Endothelial cell of umbilical vein (primary cell): ENCODE measurements at regions not wholly inside any gene's neighbourhood (a gene's known extent, or its start where the extent isn't known, plus 50 kb on each side); places are given as distances from the start of the nearest gene placed in this dataset.

Experiments used
- BruUV-seq: library from RNA; stranded (reverse); fragments of 400-500 nt; replicated peaks from 2 replicates; lab custom pipeline; 2021; lab: Mats Ljungman, UMichigan
- CTCF ChIA-PET: fragments of 300-600, 350-600 bp; sonication (Branson Sonifier 250); formaldehyde crosslinking; loops from one replicate; lab custom pipeline; 2021; ENCODE audit warnings: antibody characterized with exemption, inconsistent platforms; lab: Charles Lee
- POLR2A ChIA-PET: fragments of 300-600, 350-600 bp; sonication (Branson Sonifier 250); formaldehyde crosslinking; loops from one replicate; lab custom pipeline; 2021; ENCODE audit warnings: antibody characterized with exemption, inconsistent platforms; lab: Charles Lee
- DNase-seq: peaks from one replicate; pipeline ENCODE4 v3.0.0-alpha.2; 2011; ENCODE audit warnings: low read depth, low spot score
- FAIRE-seq: peaks from 2 replicates; lab custom pipeline; 2011; peaks lifted over from hg19 to GRCh38; lab: Jason Lieb, UNC
- H2AFZ ChIP-seq: 2 replicates; pipeline ENCODE4 v1.6.0; 2012; ENCODE audit warnings: low read depth, low read length, control low read depth, inconsistent platforms
- H3K27ac ChIP-seq: 2 replicates; pipeline ENCODE4 v1.5.1; 2011; ENCODE audit warnings: low read depth, mild to moderate bottlenecking, control low read depth, low read length, moderate library complexity; ENCODE audit not compliant: insufficient read depth
- H3K27me3 ChIP-seq, 2 experiments: 2 replicates each; pipeline versions ENCODE4 v1.6.0 to v1.6.1; 2011; ENCODE audit warnings: low read length in 2 of 2, mixed read lengths in 1 of 2; ENCODE audit not compliant: control insufficient read depth in 2 of 2, insufficient read depth in 2 of 2
- H3K36me3 ChIP-seq, 2 experiments: 2 replicates in 1 of 2; 3 replicates in 1 of 2; pipeline ENCODE4 v1.5.1; 2011; ENCODE audit warnings: low read length in 2 of 2, mild to moderate bottlenecking in 1 of 2, moderate library complexity in 1 of 2; ENCODE audit not compliant: control insufficient read depth in 2 of 2, insufficient read depth in 2 of 2; ENCODE audit errors: extremely low read depth in 1 of 2
- H3K4me1 ChIP-seq: 3 replicates; pipeline ENCODE4 v1.5.1; 2011; ENCODE audit warnings: mild to moderate bottlenecking, low read length; ENCODE audit not compliant: control insufficient read depth, insufficient read depth; ENCODE audit errors: extremely low read depth
- H3K4me2 ChIP-seq: 2 replicates; pipeline ENCODE4 v1.6.1; 2011; ENCODE audit warnings: low read length, control low read depth, mixed read lengths; ENCODE audit not compliant: insufficient read depth
- H3K4me3 ChIP-seq, 3 experiments: fragments of 200-600 bp in 1 of 3; sonication (generic), shearing (Covaris generic) in 1 of 3; replicated peaks in 1 of 3; 2 replicates each; pipeline ENCODE4 v1.5.1; 2011 to 2016; ENCODE audit warnings: control low read depth in 3 of 3, low read length in 3 of 3, mild to moderate bottlenecking in 2 of 3, inconsistent platforms in 1 of 3, low read depth in 1 of 3, moderate library complexity in 1 of 3; ENCODE audit not compliant: insufficient read depth in 1 of 3
- H3K79me2 ChIP-seq: 2 replicates; pipeline ENCODE4 v1.6.0; 2012; ENCODE audit warnings: low read length, inconsistent platforms; ENCODE audit not compliant: control insufficient read depth, insufficient read depth
- H3K9ac ChIP-seq: replicated peaks from 2 replicates; pipeline ENCODE3; 2011; ENCODE audit warnings: low read length, control low read depth; ENCODE audit not compliant: insufficient read depth; ENCODE audit errors: extremely low read depth
- H3K9me1 ChIP-seq: replicated peaks from 3 replicates; pipeline ENCODE4 v1.6.0; 2011; ENCODE audit warnings: mild to moderate bottlenecking, low read length; ENCODE audit not compliant: control insufficient read depth, insufficient read depth; ENCODE audit errors: extremely low read depth
- H3K9me3 ChIP-seq: replicated peaks from 2 replicates; pipeline ENCODE4 v1.5.1; 2012; ENCODE audit warnings: low read length, inconsistent platforms; ENCODE audit not compliant: control insufficient read depth, insufficient read depth
- H4K20me1 ChIP-seq: replicated peaks from 2 replicates; pipeline ENCODE3; 2011; ENCODE audit warnings: mild to moderate bottlenecking, low read length; ENCODE audit not compliant: control insufficient read depth, insufficient read depth; ENCODE audit errors: extremely low read depth
- CTCF ChIP-seq, 2 donors: IDR thresholded peaks; 1 replicate in 1 of 2; 2 replicates in 1 of 2; pipeline ENCODE4 v1.5.1; 2011; ENCODE audit warnings: low read length in 2 of 2, mild to moderate bottlenecking in 2 of 2, moderate library complexity in 2 of 2, control low read depth in 1 of 2, inconsistent platforms in 1 of 2, low read depth in 1 of 2; ENCODE audit not compliant: insufficient read depth in 1 of 2; ENCODE audit errors: extremely low read depth in 1 of 2
- EZH2 ChIP-seq: IDR thresholded peaks from 2 replicates; pipeline ENCODE4 v1.6.1; 2012; ENCODE audit warnings: borderline replicate concordance, low read depth, mild to moderate bottlenecking, moderate library complexity, low read length, inconsistent platforms; ENCODE audit not compliant: severe bottlenecking
- FOS ChIP-seq: IDR thresholded peaks from 2 replicates; pipeline ENCODE4 v1.6.1; 2011; ENCODE audit warnings: mild to moderate bottlenecking, low read length, moderate library complexity, borderline replicate concordance; ENCODE audit not compliant: insufficient read depth
- GATA2 ChIP-seq: IDR thresholded peaks from 2 replicates; pipeline ENCODE4 v1.7.0; 2011; ENCODE audit warnings: low read depth, mild to moderate bottlenecking, moderate library complexity, mixed read lengths, low read length; ENCODE audit not compliant: insufficient read length, insufficient read depth
- JUN ChIP-seq: IDR thresholded peaks from 2 replicates; pipeline ENCODE4 v1.6.1; 2011; ENCODE audit warnings: borderline replicate concordance, low read depth; ENCODE audit not compliant: insufficient read length, insufficient read depth
- MAX ChIP-seq: IDR thresholded peaks from 2 replicates; pipeline ENCODE4 v1.6.1; 2011; ENCODE audit not compliant: insufficient read depth, insufficient read length
- MYC ChIP-seq: IDR thresholded peaks from one replicate; pipeline ENCODE4 v1.6.1; 2011; ENCODE audit warnings: mild to moderate bottlenecking, low read depth, low read length
- POLR2A ChIP-seq: IDR thresholded peaks from 2 replicates; pipeline ENCODE4 v1.6.1; 2012; ENCODE audit warnings: low read depth, mild to moderate bottlenecking, control low read depth, low read length
- POLR2AphosphoS5 ChIP-seq: IDR thresholded peaks from 2 replicates; pipeline ENCODE4 v1.6.1; 2012; ENCODE audit warnings: low read depth, mild to moderate bottlenecking, control low read depth, low read length, moderate library complexity; ENCODE audit not compliant: insufficient read depth
- dilution Hi-C: fragments of 300-500 bp; cut with MboI; formaldehyde crosslinking; loops from one replicate; pipeline ENCODE4 v1.15.0; 2019; ENCODE audit warnings: low sequenced_read_pairs; ENCODE audit not compliant: extremely low pct_ligation_motif_present
- intact Hi-C: fragments of 100-400 bp; cut with micrococcal nuclease; formaldehyde crosslinking; loops from one replicate; pipeline ENCODE4 v1.10.0; 2022

- no peaks in the 10 kb centered on the region for H3K9me3 ChIP-seq
- H3K4me1 ChIP-seq = no peaks in the 10 kb centered on the region
- POLR2A ChIA-PET = no interaction called here
- H3K9me1 ChIP-seq = no peaks in the 10 kb centered on the region
- TF ChIP-seq CTCF (IDR thresholded peaks at IDR 0.05; ENCODE audit: extremely low read depth in 1 of 2, insufficient read depth in 1 of 2, low read depth in 1 of 2, low read length in 2 of 2) (no peak), FOS (no peak), EZH2 (no peak), GATA2 (no peak), POLR2A (no peak), POLR2AphosphoS5 (no peak), MAX (no peak), JUN (no peak), MYC (no peak)
- intact Hi-C loops (no loop called here), dilution Hi-C loops (no loop called here)
- H3K79me2 ChIP-seq = no peaks in the 10 kb centered on the region
- DNase-seq = no peak
- H3K4me3 ChIP-seq = no peak overlapping the region
- H3K27ac ChIP-seq = no peak overlapping the region
- H3K4me2 ChIP-seq = no peak overlapping the region
- H4K20me1 ChIP-seq = no peaks in the 10 kb centered on the region
- no peaks in the 10 kb centered on the region for H3K27me3 ChIP-seq
- BruUV-seq = no TSS peak
- H2AFZ ChIP-seq = no peak overlapping the region
- CTCF ChIA-PET = no interaction called here
- H3K9ac ChIP-seq = no peak overlapping the region
- no peak for FAIRE-seq
- no peaks in the 10 kb centered on the region for H3K36me3 ChIP-seq
Observed at GRCh38 chr2:145028101-145028920, 508.4 kb upstream of the ZEB2 start.
